ENCODE measurements at regions not wholly inside any gene's neighbourhood (a gene's known extent, or its start where the extent isn't known, plus 50 kb on each side); places are given as distances from the start of the nearest gene placed in this dataset.

GRCh38 chr6:168942646-168943045 is 311.0 kb downstream of the THBS2 start:
- intact Hi-C loops (cut with DNase I, micrococcal nuclease), result no loop called here
- H3K4me3 Mint-ChIP-seq, result no peak overlapping the region
- H3K4me1 Mint-ChIP-seq (ENCODE audit: low read depth), result no peaks in the 10 kb centered on the region
- H3K27ac Mint-ChIP-seq, result no peak overlapping the region
- ChIA-PET CTCF (no interaction called here), POLR2A (no interaction called here)
- no peaks in the 10 kb centered on the region for H3K36me3 ChIP-seq (ENCODE audit: insufficient read depth, low read length)
- no peaks in the 10 kb centered on the region for H3K9me3 Mint-ChIP-seq
- DNase-seq, result no peak
- no peak for TF ChIP-seq CTCF (IDR thresholded peaks at IDR 0.05)
- H3K9me3 ChIP-seq (ENCODE audit: control insufficient read depth in 1 of 2, insufficient read depth in 1 of 2, low read length in 2 of 2), result no peaks in the 10 kb centered on the region
- H3K36me3 Mint-ChIP-seq (ENCODE audit: low read depth), result no peaks in the 10 kb centered on the region
- peaks cover 18% of the 10 kb centered on the region for H3K27me3 Mint-ChIP-seq
- no peak overlapping the region for H3K4me3 ChIP-seq (ENCODE audit: low read length)
- no peaks in the 10 kb centered on the region for H3K27me3 ChIP-seq (ENCODE audit: control insufficient read depth in 1 of 2, insufficient read depth in 2 of 2, low read length in 2 of 2)
- H3K4me1 ChIP-seq (ENCODE audit: insufficient read depth, low read length), result no peaks in the 10 kb centered on the region
- no peak overlapping the region for H3K27ac ChIP-seq (ENCODE audit: low read depth in 1 of 2, low read length in 2 of 2)
- ATAC-seq (ENCODE audit: poor library complexity), result no peak

GRCh38 chr6:168941036-168941435 is 312.6 kb downstream of the THBS2 start:
- no peaks in the 10 kb centered on the region for H3K27me3 ChIP-seq (ENCODE audit: control insufficient read depth in 1 of 2, insufficient read depth in 2 of 2, low read length in 2 of 2)
- Mint-ChIP-seq H3K4me1 (ENCODE audit: low read depth) (no peaks in the 10 kb centered on the region), H3K4me3 (no peak overlapping the region), H3K9me3 (no peaks in the 10 kb centered on the region), H3K27ac (no peak overlapping the region), H3K27me3 (peaks cover 32% of the 10 kb centered on the region), H3K36me3 (ENCODE audit: low read depth) (no peaks in the 10 kb centered on the region)
- intact Hi-C loops (cut with DNase I, micrococcal nuclease), result no loop called here
- H3K27ac ChIP-seq (ENCODE audit: low read depth in 1 of 2, low read length in 2 of 2), result no peak overlapping the region
- no peak overlapping the region for H3K4me3 ChIP-seq (ENCODE audit: low read length)
- no peak for TF ChIP-seq CTCF (IDR thresholded peaks at IDR 0.05)
- no peaks in the 10 kb centered on the region for H3K36me3 ChIP-seq (ENCODE audit: insufficient read depth, low read length)
- no peak for DNase-seq
- H3K9me3 ChIP-seq (ENCODE audit: control insufficient read depth in 1 of 2, insufficient read depth in 1 of 2, low read length in 2 of 2), result no peaks in the 10 kb centered on the region
- no peak for ATAC-seq (ENCODE audit: poor library complexity)
- no peaks in the 10 kb centered on the region for H3K4me1 ChIP-seq (ENCODE audit: insufficient read depth, low read length)
- POLR2A ChIA-PET, result no interaction called here
- CTCF ChIA-PET, result no interaction called here

GRCh38 chr6:168939796-168940195 is 313.9 kb downstream of the THBS2 start:
- H3K9me3 Mint-ChIP-seq, result no peaks in the 10 kb centered on the region
- ChIA-PET CTCF (no interaction called here), POLR2A (no interaction called here)
- DNase-seq, result no peak
- Histone ChIP-seq H3K27ac (ENCODE audit: low read depth in 1 of 2, low read length in 2 of 2) (no peak overlapping the region), H3K27me3 (ENCODE audit: control insufficient read depth in 1 of 2, insufficient read depth in 2 of 2, low read length in 2 of 2) (peaks cover 5 to 6% of the 10 kb centered on the region in 2 experiments), H3K9me3 (ENCODE audit: control insufficient read depth in 1 of 2, insufficient read depth in 1 of 2, low read length in 2 of 2) (no peaks in the 10 kb centered on the region), H3K4me1 (ENCODE audit: insufficient read depth, low read length) (no peaks in the 10 kb centered on the region), H3K36me3 (ENCODE audit: insufficient read depth, low read length) (no peaks in the 10 kb centered on the region), H3K4me3 (ENCODE audit: low read length) (no peak overlapping the region)
- intact Hi-C loops (cut with DNase I, micrococcal nuclease), result no loop called here
- H3K4me1 Mint-ChIP-seq (ENCODE audit: low read depth), result no peaks in the 10 kb centered on the region
- TF ChIP-seq CTCF (IDR thresholded peaks at IDR 0.05), result no peak
- H3K27me3 Mint-ChIP-seq, result peaks cover 45% of the 10 kb centered on the region
- no peak overlapping the region for H3K27ac Mint-ChIP-seq
- H3K4me3 Mint-ChIP-seq, result no peak overlapping the region
- no peaks in the 10 kb centered on the region for H3K36me3 Mint-ChIP-seq (ENCODE audit: low read depth)
- no peak for ATAC-seq (ENCODE audit: poor library complexity)
